ENCODE measurements at regions not wholly inside any gene's neighbourhood (a gene's known extent, or its start where the extent isn't known, plus 50 kb on each side); places are given as distances from the start of the nearest gene placed in this dataset.

- no peak overlapping the region for H3K4me3 ChIP-seq
- no peak for TF ChIP-seq CTCF (IDR thresholded peaks at IDR 0.05; ENCODE audit: borderline replicate concordance)
- no peak for DNase-seq
- H3K27me3 ChIP-seq (ENCODE audit: low read depth): peaks cover 60% of the 10 kb centered on the region
- no peaks in the 10 kb centered on the region for H3K9me3 ChIP-seq (replicated peaks)
- H3K27ac ChIP-seq (replicated peaks): no peak overlapping the region
- intact Hi-C loops (cut with micrococcal nuclease): no loop called here
- H3K4me1 ChIP-seq: peaks cover 7% of the 10 kb centered on the region
- no peaks in the 10 kb centered on the region for H3K36me3 ChIP-seq
Observed at GRCh38 chr13:112639521-112639920, 50.3 kb upstream of the ATP11A start.

GRCh38 chr13:112638919-112639318, 50.9 kb upstream of the ATP11A start:
- no peak for DNase-seq
- H3K27ac ChIP-seq (replicated peaks): no peak overlapping the region
- TF ChIP-seq CTCF (IDR thresholded peaks at IDR 0.05; ENCODE audit: borderline replicate concordance): no peak
- H3K36me3 ChIP-seq: no peaks in the 10 kb centered on the region
- no peaks in the 10 kb centered on the region for H3K9me3 ChIP-seq (replicated peaks)
- peaks cover 7% of the 10 kb centered on the region for H3K4me1 ChIP-seq
- H3K27me3 ChIP-seq (ENCODE audit: low read depth): peaks cover 66% of the 10 kb centered on the region
- intact Hi-C loops (cut with micrococcal nuclease): no loop called here
- H3K4me3 ChIP-seq: no peak overlapping the region

- H3K4me1 ChIP-seq: peaks cover 7% of the 10 kb centered on the region
- peaks cover 73% of the 10 kb centered on the region for H3K27me3 ChIP-seq (ENCODE audit: low read depth)
- intact Hi-C loops (cut with micrococcal nuclease): no loop called here
- no peaks in the 10 kb centered on the region for H3K9me3 ChIP-seq (replicated peaks)
- no peaks in the 10 kb centered on the region for H3K36me3 ChIP-seq
- H3K4me3 ChIP-seq: no peak overlapping the region
- no peak for TF ChIP-seq CTCF (IDR thresholded peaks at IDR 0.05; ENCODE audit: borderline replicate concordance)
- H3K27ac ChIP-seq (replicated peaks): no peak overlapping the region
- no peak for DNase-seq
Observed at GRCh38 chr13:112638157-112638750, 50.3 kb upstream of the TUBGCP3 start.
